VCaP (cell line): ENCODE measurements at regions not wholly inside any gene's neighbourhood (a gene's known extent, or its start where the extent isn't known, plus 50 kb on each side); places are given as distances from the start of the nearest gene placed in this dataset.

Experiments used
- H3K27ac ChIP-seq: fragments of 450-650 bp; 2 replicates; pipeline ENCODE4 v1.5.1; 2017
- TF ChIP-seq, protein P1 (sequence below): fragments of 450-650 bp; conservative IDR thresholded peaks from 2 replicates; pipeline ENCODE4 v1.5.1; 2017; ENCODE audit warnings: mild to moderate bottlenecking, moderate library complexity

DNA sequence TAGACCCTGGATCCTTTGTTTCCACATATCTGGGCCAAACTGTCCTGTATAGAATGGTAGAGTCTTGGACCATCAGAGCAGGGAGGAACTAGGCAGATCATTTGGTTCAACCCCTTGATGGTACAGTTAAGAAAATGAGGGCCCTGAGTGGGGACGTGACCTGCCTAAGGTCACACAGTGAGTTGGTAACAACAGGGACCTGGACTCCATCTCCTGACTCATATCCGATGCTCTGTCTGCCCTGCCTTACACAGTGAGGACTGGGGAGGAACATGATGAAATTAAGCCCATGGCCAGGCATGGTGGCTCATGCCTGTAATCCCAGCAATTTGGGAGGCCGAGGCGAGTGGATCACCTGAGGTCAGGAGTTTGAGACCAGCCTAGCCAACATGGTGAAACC is 440.2 kb downstream of the PTPRU start:
- H3K27ac ChIP-seq, result no peak overlapping the region
- TF ChIP-seq, protein P1, sequence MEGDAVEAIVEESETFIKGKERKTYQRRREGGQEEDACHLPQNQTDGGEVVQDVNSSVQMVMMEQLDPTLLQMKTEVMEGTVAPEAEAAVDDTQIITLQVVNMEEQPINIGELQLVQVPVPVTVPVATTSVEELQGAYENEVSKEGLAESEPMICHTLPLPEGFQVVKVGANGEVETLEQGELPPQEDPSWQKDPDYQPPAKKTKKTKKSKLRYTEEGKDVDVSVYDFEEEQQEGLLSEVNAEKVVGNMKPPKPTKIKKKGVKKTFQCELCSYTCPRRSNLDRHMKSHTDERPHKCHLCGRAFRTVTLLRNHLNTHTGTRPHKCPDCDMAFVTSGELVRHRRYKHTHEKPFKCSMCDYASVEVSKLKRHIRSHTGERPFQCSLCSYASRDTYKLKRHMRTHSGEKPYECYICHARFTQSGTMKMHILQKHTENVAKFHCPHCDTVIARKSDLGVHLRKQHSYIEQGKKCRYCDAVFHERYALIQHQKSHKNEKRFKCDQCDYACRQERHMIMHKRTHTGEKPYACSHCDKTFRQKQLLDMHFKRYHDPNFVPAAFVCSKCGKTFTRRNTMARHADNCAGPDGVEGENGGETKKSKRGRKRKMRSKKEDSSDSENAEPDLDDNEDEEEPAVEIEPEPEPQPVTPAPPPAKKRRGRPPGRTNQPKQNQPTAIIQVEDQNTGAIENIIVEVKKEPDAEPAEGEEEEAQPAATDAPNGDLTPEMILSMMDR, result no peak

DNA sequence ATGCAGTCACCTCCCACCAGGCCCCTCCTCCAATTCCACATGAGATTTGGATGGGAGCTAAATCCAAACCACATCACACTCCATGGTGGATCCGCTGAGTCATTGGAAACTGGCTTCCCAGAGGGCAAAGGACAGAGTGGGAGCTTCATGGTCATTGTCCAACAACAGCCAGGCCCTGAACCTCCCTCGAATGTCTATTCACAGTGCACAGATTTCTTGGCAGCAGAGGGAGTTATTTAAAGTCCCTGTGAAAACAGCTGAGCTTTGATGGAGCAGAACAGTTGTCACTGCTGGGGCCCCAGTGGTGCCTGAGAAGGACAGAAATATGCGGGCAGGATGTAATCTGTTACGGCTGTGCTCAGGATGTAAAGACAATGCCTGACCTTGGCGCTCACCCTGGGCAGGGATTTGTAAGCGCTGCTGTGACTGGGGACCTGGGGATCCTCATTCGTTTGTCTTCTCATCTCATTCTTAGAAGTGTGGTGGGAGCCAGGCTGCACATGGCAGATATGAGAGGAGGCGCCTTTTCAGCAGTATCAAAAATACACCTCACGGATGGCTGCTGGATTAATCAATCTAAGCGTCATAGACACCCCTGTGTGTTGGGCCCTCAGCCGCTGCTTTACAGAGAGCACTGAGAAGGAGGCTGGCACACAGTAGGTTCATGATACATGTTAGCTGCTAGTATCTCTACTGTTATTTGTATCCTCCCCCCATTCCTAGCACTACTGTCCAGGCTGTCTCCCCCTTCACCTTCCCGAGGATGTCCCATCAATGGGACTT is 439.4 kb downstream of the PTPRU start:
- TF ChIP-seq, protein P1, result no peak
- H3K27ac ChIP-seq, result no peak overlapping the region

DNA sequence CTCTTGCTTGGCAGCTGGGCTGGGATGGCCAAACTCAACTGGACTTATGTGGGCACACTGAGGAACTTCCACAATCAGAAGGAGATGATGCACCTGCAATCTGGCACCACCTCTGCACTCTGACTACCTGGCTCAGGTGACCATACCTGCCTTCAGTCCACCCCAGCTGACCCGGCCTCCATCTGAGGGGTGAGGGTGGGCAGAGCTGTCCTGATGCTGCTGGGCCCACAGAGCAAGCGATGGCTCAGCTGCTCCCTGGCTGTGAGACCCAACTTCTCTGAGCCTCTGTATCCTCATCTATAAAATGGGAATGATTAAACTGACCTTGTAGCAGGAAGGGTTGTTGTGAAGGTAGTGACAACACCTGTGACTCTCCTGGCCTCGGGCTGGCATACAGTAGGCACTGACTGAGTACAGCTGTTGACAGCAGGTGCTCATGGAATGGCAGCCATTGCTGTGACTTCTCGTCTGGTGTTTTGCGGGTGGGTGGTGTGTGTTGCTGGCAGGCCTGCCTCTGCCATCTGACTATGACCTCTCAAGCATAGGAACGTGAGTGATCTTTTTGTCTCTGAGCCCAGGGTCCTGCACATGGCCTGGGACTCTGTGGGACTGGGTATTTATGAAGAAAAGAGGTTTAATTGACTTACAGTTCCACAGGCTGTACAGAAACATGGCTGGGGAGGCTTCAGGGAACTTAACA is 438.5 kb downstream of the PTPRU start:
- TF ChIP-seq, protein P1, result no peak
- no peak overlapping the region for H3K27ac ChIP-seq

DNA sequence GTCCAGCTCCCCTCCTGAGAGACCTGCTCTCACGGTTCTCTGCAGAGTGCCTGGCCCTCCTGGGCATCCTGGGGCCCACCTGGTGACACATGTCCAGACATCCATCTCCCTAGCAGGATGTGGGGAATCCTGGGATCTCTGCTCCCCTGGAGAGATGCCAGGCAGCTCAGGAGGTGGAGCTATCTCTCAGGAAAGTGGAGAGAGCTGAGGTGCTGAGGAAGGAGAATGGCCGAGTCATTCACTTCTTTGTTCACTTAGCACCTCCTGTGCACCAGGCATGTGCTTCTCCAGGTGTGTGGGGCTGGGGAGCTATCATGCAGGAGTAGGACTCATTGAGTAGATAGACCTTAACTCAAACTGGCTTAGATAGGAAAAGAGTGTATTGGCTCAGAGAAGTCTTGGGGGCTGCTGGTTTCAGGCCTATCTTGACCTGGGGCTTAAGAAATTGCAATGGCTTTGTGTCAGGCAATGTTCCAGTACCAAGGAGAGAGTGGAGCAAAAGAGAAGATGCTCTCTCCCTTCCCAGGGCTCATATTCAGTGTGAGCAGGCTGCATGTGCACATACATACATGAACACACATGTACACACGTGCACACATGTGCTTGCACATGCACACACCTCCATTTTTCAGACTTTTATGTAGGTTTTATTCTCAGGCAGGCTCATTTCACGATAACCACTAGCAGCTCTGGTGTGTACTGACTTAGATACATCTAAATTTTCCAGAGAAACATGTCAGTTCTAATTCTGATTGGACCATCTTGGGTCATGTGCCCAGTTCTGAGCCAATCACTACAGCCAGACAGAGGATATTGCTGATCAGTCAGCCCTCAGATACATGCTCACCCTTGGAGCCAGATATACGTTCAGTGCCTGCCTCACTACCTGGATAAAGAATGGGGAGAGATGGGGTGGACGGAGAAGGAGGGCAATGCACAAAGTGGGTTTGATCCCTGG is 437.6 kb downstream of the PTPRU start:
- H3K27ac ChIP-seq, result no peak overlapping the region
- TF ChIP-seq, protein P1, result no peak

DNA sequence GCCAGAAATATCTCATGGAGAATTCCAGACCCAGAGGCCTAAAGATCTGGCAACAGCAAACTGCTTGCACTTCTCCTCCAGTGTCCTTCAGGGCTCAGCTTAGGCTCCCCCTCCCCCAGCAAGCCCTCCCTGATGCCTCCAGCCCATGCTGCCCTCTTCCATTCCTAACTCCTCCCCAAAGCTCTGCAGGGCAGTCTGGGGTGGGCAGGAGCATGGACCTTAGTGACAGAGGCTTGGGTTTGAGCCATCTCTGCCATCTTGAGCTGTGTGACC is 436.8 kb downstream of the PTPRU start:
- H3K27ac ChIP-seq, result no peak overlapping the region
- TF ChIP-seq, protein P1, result no peak

DNA sequence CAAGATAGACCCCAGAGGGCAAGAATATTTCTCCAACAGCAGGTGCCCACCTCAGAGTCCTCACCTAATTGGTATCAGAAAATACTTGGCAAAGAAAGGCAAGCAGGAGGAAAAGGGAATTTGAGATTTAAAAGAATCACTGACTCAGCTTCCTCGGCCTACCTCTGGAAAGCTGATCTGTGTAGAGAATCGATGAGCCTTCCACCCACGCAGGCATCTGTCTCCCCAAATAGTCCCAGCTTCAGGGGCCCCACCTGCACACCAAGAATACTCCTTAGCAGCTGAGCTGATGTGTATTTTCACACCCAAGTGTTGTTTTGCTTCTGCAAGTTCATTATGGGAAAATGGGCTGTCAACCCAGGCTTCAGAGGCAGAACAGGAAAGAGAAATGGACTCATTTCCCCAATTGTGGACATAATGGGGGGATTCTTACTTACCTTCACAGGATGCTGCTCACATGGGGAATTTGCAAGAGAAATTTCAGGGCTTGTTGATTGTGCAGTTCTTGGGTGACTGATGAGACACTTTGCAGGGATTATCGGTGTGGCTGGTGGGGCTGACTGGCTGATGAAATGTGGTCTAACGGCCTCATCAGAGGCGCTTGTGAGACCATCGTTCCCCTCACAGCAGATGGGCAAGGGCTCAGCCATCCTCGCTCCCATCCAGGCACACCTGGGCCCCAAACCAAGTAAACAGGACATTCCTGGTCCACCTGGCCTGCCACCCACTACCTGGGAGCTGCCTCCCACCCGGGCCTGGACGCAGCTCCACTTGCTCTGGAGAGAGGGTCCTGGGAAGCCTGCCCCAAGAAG is 436.3 kb downstream of the PTPRU start:
- H3K27ac ChIP-seq, result no peak overlapping the region
- TF ChIP-seq, protein P1, result no peak
